Posterior cingulate gyrus (tissue), 11 donors: ENCODE measurements at regions not wholly inside any gene's neighbourhood (a gene's known extent, or its start where the extent isn't known, plus 50 kb on each side); places are given as distances from the start of the nearest gene placed in this dataset.
"Not testable (repeated sequence)": the region's sequence is repeated elsewhere in the genome, so short reads cannot be mapped to it uniquely, and the experiment has no call there.

Experiments used
- DNase-seq, 10 donors: peaks; one replicate each; pipeline versions ENCODE4 v3.0.0 to v3.0.0-alpha.2; 2020 to 2021; ENCODE audit warnings: mixed read lengths in 3 of 10
- intact Hi-C: fragments of 100-400 bp; cut with DNase I; formaldehyde crosslinking; loops from one replicate; pipeline ENCODE4 v1.15.1; 2023

DNA sequence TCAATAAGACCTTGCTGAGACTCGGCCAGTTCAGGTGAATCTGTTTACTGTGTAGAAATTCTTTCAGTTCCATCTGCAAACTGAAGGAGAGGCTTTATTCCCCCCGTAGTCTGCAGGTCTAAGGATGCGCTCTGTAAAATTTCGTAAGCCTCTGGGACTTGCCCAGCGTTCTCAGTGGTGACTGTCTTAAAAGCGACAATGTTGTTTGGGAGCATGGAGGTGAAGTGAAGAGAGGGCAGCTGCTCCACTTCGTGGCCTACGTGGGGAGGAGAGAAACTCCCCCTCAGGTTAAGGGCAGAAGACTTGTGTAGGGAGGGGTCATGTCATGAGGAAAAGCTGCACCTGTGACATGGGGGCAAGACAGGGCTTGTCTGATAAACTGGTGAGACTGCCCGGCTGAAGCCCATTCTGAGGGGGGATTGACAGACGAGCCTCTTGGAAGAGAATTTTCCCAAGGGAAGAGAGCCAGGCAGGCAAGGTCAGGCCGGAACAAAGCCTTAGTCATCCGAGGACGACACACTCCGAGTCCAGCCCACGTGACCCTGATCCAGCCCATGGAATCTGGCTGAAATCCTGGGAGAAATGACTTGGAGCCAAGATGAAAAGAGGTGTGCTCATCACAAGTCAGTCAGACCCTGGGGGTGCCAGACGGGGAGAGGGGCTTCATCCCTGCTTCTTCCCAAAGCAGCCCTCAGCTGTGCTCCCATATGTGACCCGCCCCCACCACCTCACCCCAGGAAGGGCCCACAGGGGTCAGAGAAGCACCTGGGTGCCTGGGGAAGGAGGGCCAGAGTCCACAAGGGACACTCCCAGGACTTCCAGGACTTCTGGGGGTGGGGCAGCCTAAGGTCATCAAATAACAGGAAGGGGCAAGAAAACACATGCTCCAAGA lies 88.5 kb upstream of the SH3BP4 start:
- DNase-seq = peak in 5 of 10 donors; percentile 20 to 86 (median 57)
- intact Hi-C loops = no loop called here

- intact Hi-C loops = no loop called here
These were observed 89.7 kb upstream of the SH3BP4 start for GRCh38 chr2:234861841-234862735.

GRCh38 chr2:234859330-234859872 lies 92.4 kb upstream of the SH3BP4 start:
- intact Hi-C loops, DNase-seq: not testable (repeated sequence)

More at GRCh38 chr2:234861841-234862735, 89.7 kb upstream of the SH3BP4 start:
- DNase-seq = peak in 2 of 10 donors; percentile 22 to 37

DNA sequence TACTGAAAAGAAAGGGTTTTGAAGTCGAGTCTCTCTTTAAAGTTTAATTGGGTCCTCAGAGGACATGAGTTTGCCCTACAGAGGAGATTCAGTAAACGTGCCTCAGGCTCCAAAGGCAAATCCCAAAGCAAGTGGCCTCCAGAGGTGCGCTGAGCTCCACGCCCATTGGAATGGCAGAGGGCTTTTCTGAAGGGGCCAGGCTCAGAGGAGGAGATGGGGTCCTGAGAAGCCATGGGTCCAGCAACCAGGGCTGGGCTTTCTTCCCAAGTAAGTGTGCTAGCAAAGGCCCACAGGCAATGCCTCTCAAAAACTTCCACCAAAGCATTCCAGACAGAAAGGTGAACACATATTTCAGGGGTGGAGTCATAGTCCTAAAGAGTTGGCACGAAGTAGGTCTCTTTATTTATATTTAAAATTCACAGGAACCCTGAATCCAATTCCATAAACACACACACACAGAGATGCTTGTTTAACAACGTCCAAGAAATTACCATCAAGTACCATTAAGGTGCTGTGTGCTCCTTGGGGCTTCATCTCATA lies 93.0 kb upstream of the SH3BP4 start:
- intact Hi-C loops = no loop called here
- DNase-seq = no peak

GRCh38 chr2:234858145-234858544 lies 93.7 kb upstream of the SH3BP4 start:
- no peak for DNase-seq
- intact Hi-C loops = no loop called here

DNA sequence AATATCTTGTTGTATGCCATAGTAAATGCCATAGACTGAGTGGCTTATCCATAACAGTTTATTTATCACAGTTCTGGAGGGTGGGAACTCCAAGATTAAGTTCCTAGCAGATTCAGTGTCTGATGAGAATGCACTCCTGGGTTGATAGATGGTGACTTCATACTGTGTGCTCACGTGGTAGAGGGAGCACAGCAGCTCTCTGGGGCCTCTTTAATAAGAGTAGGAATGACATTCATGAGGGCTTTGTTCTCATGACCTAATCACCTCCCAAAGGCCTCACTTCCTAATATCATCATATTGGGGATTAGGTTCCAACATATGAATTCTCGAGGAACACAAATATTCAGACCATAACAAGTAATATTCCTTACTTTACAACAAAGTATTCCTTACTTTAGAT lies 98.1 kb upstream of the SH3BP4 start:
- DNase-seq = no peak
- intact Hi-C loops = no loop called here

GRCh38 chr2:234852941-234853340 lies 98.9 kb upstream of the SH3BP4 start:
- intact Hi-C loops = no loop called here
- no peak for DNase-seq

DNA sequence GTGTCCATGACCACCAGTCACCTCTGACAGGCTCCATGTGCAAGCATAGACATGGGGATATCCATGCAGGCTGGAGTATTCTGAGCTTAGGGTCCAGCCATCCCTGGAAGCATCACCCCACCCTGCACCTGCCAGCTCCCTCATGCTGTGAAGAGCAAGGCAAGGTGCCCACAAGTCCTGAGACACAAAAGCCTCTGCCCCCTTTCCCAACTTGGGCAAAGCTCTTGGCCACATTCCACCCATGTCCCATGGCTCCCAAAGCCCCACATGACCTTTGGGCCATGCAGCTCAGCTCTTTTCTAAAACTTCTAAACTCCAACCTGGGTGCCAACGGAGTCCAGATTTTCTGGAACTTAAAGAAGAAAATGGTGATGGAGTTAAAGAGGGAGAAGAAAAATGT lies 99.8 kb upstream of the SH3BP4 start:
- no peak for DNase-seq
- intact Hi-C loops = no loop called here

DNA sequence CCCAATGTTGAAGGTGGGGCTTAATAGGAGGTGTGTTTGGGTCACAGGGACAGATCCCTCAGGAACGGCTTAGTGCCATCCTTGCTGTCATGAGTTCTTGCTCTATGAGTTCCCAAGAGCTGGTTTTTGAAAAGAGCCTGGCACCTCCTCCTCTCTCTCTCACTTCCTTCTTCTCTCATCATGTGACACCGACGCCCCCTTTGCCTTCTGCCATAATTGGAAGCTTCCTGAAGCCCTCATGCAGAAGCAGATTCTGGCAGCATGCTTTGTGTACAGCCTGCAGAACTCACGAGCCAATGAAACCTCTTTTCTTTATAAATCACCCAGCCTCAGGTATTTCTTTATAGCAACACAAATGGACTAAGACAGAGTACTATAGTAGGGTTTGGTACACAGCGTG lies 100.4 kb upstream of the SH3BP4 start:
- intact Hi-C loops = no loop called here
- DNase-seq = no peak

DNA sequence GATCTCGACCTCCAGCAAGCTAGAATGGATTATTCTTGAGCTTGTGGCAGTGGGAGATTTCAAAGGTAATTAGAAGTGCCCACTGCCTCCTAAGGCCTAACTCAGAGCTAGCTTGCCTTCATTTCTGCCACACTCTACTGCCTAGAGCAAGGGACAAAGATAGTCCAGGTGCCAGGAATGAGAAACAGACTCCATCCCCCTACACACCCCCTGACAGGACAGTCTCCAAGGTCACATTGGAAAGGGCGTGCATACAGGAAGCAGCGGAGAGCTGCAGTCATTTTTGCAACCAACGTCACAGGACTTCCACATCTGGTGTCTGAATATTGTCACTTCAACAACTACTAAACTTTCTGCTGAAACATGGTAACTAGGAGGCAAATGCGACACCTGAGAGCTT lies 101.0 kb upstream of the SH3BP4 start:
- no peak for DNase-seq
- intact Hi-C loops = no loop called here

DNA sequence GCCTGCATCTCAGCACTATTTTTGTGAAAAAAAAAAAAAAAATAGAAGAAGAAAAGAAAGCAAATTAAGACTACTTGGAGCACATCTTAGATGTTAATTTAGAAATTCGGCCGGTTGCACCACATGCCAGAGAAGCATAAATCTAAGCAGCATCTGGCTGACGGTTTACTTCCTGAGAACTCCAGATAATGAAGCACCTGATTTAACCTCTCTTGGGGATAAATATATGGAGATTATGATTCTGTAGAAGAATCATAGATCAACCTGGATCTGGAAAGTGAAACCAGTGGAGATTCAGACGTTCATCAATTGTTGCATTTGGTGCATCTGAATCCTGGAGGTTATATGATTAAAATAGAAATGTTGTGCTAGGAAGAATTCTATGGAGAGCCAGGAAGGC lies 102.1 kb upstream of the SH3BP4 start:
- intact Hi-C loops = no loop called here

DNA sequence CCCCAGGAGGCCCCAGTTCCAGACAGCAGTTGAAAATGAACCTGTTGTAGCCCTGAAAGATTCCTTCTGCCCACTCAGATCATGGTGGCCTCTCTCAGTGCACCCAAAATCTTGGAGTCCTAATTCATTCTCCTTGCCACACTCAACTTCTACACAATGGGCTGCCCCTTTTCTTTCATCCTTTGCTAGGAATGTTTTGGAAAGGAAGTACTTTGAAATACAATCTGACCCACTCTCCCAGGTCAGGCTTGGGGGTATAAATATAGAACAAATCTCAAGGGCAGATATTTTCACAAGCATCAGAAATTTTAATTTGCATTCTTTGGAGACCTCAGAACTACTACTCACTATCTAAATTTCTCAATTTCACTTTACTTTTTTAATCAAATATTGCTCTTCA lies 103.2 kb upstream of the SH3BP4 start:
- no peak for DNase-seq
- intact Hi-C loops = no loop called here

More for the DNA sequence above, 102.1 kb upstream of the SH3BP4 start:
- DNase-seq = no peak

GRCh38 chr2:234847639-234848038 lies 104.2 kb upstream of the SH3BP4 start:
- intact Hi-C loops = no loop called here
- no peak for DNase-seq

- intact Hi-C loops = no loop called here
These were observed 104.5 kb upstream of the SH3BP4 start for GRCh38 chr2:234847364-234847635.

GRCh38 chr2:234846599-234847363 lies 105.0 kb upstream of the SH3BP4 start:
- intact Hi-C loops = no loop called here
- DNase-seq = no peak

More at GRCh38 chr2:234847364-234847635, 104.5 kb upstream of the SH3BP4 start:
- DNase-seq = no peak

GRCh38 chr2:234845602-234846590 lies 105.9 kb upstream of the SH3BP4 start:
- no peak for DNase-seq
- intact Hi-C loops = no loop called here

- no peak for DNase-seq
These were observed 108.4 kb upstream of the SH3BP4 start for GRCh38 chr2:234843411-234843810.

DNA sequence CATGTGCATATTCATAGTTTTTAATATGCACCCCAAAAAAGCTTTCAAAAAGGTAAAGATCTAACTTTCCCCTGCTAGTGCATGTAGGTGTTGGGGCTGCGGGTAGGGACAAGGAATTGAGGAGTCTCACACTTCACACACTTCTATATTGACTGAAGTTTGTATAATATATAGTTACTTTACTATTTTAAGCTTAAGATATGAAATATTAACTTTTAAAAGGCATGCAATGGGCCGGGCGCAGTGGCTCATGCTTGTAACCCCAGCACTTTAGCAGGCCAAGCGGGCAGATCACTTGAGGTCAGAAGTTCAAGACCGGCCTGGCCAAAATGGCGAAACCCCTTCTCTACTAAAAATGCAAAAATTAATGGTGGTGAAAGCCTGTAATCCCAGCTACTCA lies 109.1 kb upstream of the SH3BP4 start:
- no peak for DNase-seq
- intact Hi-C loops = no loop called here

More at GRCh38 chr2:234843411-234843810, 108.4 kb upstream of the SH3BP4 start:
- intact Hi-C loops = no loop called here
